Kidney (tissue), 13 donors: ENCODE measurements at regions not wholly inside any gene's neighbourhood (a gene's known extent, or its start where the extent isn't known, plus 50 kb on each side); places are given as distances from the start of the nearest gene placed in this dataset.
A peak's percentile ranks its signal among the peaks of the same experiment; 100 is the strongest.

ENCODE experiments used
- DNase-seq, 5 donors: peaks; one replicate each; pipeline ENCODE4 v3.0.0-alpha.2; 2013 to 2020
- FAIRE-seq: peaks from 2 replicates; lab custom pipeline; 2012; peaks lifted over from hg19 to GRCh38; lab: Jason Lieb, UNC
- H3K27ac ChIP-seq, 2 donors: one replicate each; pipeline ENCODE4 v1.7.0; 2013; ENCODE audit warnings: low read depth in 2 of 2, low read length in 2 of 2, inconsistent platforms in 1 of 2
- H3K27me3 ChIP-seq: one replicate; pipeline ENCODE4 v1.7.1; 2013; ENCODE audit warnings: low read length, inconsistent platforms; ENCODE audit not compliant: control insufficient read depth, insufficient read depth
- H3K36me3 ChIP-seq, 3 donors: one replicate each; pipeline versions ENCODE4 v1.7.0 to v1.7.1; 2013; ENCODE audit warnings: low read length in 3 of 3, control low read depth in 1 of 3, inconsistent platforms in 1 of 3; ENCODE audit not compliant: insufficient read depth in 3 of 3, control insufficient read depth in 2 of 3
- H3K4me1 ChIP-seq, 3 donors: one replicate each; pipeline versions ENCODE4 v1.7.0 to v1.7.1; 2013; ENCODE audit warnings: low read length in 3 of 3, inconsistent platforms in 1 of 3, low read depth in 1 of 3; ENCODE audit not compliant: control insufficient read depth in 2 of 3, insufficient read depth in 2 of 3
- H3K4me3 ChIP-seq, 3 donors: one replicate each; pipeline versions ENCODE4 v1.7.0 to v1.8.1; 2013; ENCODE audit warnings: low read length in 3 of 3, control low read depth in 1 of 3, inconsistent platforms in 1 of 3
- H3K9ac ChIP-seq, 3 donors: one replicate each; pipeline versions ENCODE4 v1.7.0 to v1.7.1; 2013; ENCODE audit warnings: low read length in 3 of 3, control low read depth in 1 of 3, inconsistent platforms in 1 of 3
- H3K9me3 ChIP-seq, 3 donors: one replicate each; pipeline versions ENCODE4 v1.7.0 to v1.7.1; 2013; ENCODE audit warnings: low read length in 3 of 3, control low read depth in 1 of 3, inconsistent platforms in 1 of 3; ENCODE audit not compliant: control insufficient read depth in 2 of 3, insufficient read depth in 1 of 3
- intact Hi-C: fragments of 100-400 bp; cut with DNase I; formaldehyde crosslinking; loops from one replicate; pipeline ENCODE4 v1.11.1; 2022
- TF ChIP-seq, protein P1 (sequence below): IDR thresholded peaks from 3 replicates; pipeline ENCODE4 v1.5.1; 2012; ENCODE audit warnings: mild to moderate bottlenecking, moderate library complexity, borderline replicate concordance; ENCODE audit not compliant: insufficient read depth; ENCODE audit errors: extremely low read depth
- donor health status: control.
- donor health status: control.
- donor health status: control.
- donor health status: control.
- donor health status: control.
- donor health status: DM: yes; HTN: yes; CAD: no.
- donor health status: Normal renal cell carcinoma (clear cell type).

DNA sequence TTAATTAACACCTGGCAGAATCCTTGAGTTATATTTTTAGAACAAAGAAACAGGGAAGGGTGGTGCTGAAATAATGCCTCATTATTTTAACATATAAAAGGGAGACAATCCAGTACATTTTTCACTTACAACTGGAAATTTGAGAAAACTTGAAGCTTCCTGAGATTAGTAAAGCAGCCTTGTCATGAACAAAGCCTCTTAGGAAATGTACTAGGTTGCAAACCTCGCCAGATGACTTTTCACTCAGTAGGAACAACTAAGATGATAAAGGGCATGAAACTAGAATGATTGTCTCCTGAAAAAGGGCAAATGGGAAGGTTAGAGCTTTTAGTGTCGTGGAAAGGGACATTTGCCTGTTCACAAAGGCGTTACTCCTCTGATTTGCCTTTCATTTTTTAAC, 289.6 kb downstream of the ETS1 start:
- H3K4me1 ChIP-seq = peaks cover 0 to 5% (median 4%) of the 10 kb centered on the region in 3 donors
- TF ChIP-seq, protein P1, sequence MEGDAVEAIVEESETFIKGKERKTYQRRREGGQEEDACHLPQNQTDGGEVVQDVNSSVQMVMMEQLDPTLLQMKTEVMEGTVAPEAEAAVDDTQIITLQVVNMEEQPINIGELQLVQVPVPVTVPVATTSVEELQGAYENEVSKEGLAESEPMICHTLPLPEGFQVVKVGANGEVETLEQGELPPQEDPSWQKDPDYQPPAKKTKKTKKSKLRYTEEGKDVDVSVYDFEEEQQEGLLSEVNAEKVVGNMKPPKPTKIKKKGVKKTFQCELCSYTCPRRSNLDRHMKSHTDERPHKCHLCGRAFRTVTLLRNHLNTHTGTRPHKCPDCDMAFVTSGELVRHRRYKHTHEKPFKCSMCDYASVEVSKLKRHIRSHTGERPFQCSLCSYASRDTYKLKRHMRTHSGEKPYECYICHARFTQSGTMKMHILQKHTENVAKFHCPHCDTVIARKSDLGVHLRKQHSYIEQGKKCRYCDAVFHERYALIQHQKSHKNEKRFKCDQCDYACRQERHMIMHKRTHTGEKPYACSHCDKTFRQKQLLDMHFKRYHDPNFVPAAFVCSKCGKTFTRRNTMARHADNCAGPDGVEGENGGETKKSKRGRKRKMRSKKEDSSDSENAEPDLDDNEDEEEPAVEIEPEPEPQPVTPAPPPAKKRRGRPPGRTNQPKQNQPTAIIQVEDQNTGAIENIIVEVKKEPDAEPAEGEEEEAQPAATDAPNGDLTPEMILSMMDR = no peak
- no peak for FAIRE-seq
- no peaks in the 10 kb centered on the region for H3K36me3 ChIP-seq
- no peak overlapping the region for H3K27ac ChIP-seq
- H3K9ac ChIP-seq = no peak overlapping the region
- H3K4me3 ChIP-seq = no peak overlapping the region
- intact Hi-C loops = no loop called here
- no peaks in the 10 kb centered on the region for H3K27me3 ChIP-seq
- H3K9me3 ChIP-seq = no peaks in the 10 kb centered on the region
- no peak for DNase-seq

DNA sequence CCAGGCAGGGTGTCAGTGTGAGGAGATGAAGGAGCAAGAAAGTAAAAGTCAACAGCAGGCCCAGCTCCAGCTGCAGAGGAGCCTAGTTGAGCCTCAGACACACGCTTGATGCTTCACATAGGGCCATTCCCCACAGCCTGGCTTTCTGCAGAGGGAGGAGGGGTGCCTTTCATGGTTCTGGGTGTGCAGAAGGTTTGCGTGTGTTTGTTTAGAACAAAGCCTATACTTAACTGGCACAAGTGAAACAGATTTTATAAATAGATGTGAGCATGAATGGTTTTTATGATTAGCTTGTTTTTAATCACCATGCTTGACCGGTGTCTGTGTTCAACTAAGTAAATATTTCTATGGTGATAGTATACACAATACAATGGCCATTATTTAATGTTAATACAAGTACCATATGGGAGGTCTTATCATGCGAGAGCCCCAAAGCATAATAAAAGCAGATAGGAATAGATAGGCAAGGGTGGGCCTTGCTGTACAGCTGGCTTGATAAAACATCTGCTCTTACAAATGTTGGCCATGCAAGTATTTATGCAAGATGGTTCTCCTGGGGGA, 290.2 kb downstream of the ETS1 start:
- FAIRE-seq = no peak
- H3K9ac ChIP-seq = no peak overlapping the region
- intact Hi-C loops = no loop called here

DNA sequence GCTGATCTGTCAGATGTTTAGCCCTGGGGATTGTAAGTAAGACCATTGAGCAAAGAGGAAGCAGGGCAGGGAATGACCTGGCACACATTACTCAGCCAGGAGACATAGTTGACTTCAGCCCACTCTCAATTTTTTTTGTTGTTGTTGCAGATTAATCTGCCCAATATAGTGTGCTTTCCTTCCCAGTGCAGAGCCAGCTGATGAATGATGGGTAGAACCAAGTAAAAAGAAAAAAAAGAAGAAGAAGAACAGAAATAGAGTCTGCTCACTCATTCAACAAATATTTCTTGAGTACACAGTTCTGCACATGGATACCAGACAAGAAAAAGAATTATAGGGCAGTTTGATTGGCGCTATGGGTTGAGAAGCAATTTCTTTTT, 292.7 kb downstream of the ETS1 start:
- intact Hi-C loops = no loop called here
- Histone ChIP-seq H3K27ac (no peak overlapping the region), H3K9ac (no peak overlapping the region), H3K4me1 (peaks cover 0 to 10% (median 5%) of the 10 kb centered on the region in 3 donors), H3K4me3 (no peak overlapping the region), H3K9me3 (no peaks in the 10 kb centered on the region), H3K36me3 (no peaks in the 10 kb centered on the region), H3K27me3 (no peaks in the 10 kb centered on the region)
- no peak for FAIRE-seq
- TF ChIP-seq, protein P1 = no peak
- DNase-seq = no peak

More for the DNA sequence above, 290.2 kb downstream of the ETS1 start:
- DNase-seq = peak in 2 of 5 donors; percentile 46 to 51
- H3K27ac ChIP-seq = no peak overlapping the region
- no peaks in the 10 kb centered on the region for H3K27me3 ChIP-seq
- H3K36me3 ChIP-seq = no peaks in the 10 kb centered on the region
- H3K9me3 ChIP-seq = no peaks in the 10 kb centered on the region
- no peak overlapping the region for H3K4me3 ChIP-seq
- TF ChIP-seq, protein P1 = no peak
- peaks cover 0 to 5% (median 4%) of the 10 kb centered on the region in 3 donors for H3K4me1 ChIP-seq
